CD4-positive, alpha-beta memory T cell (primary cell): ENCODE measurements at regions not wholly inside any gene's neighbourhood (a gene's known extent, or its start where the extent isn't known, plus 50 kb on each side); places are given as distances from the start of the nearest gene placed in this dataset.

Experiments
- CTCF ChIA-PET: fragments of 350-600 bp; sonication (Branson Sonifier 250); formaldehyde crosslinking; loops from one replicate; lab custom pipeline; 2021; ENCODE audit warnings: inconsistent platforms; ENCODE audit not compliant: partially characterized antibody; lab: Charles Lee
- POLR2A ChIA-PET: fragments of 350-600 bp; sonication (Branson Sonifier 250); formaldehyde crosslinking; loops from one replicate; lab custom pipeline; 2021; ENCODE audit not compliant: partially characterized antibody; lab: Charles Lee
- DNase-seq, 5 donors: peaks; one replicate each; pipeline versions ENCODE4 v3.0.0 to v3.0.0-alpha.2; 2020 to 2022; ENCODE audit warnings: mixed read lengths in 1 of 5
- H3K27ac ChIP-seq: one replicate; pipeline ENCODE4 v1.7.0; 2013; ENCODE audit warnings: low read depth, low read length
- H3K27me3 ChIP-seq: 2 replicates; pipeline ENCODE4 v1.7.0; 2013; ENCODE audit warnings: mild to moderate bottlenecking, low read length, moderate library complexity; ENCODE audit not compliant: insufficient read depth
- H3K36me3 ChIP-seq: 2 replicates; pipeline ENCODE4 v1.7.0; 2013; ENCODE audit warnings: mild to moderate bottlenecking, low read length, moderate library complexity; ENCODE audit not compliant: insufficient read depth
- H3K4me1 ChIP-seq: 2 replicates; pipeline ENCODE4 v1.7.0; 2013; ENCODE audit warnings: mild to moderate bottlenecking, low read length, moderate library complexity; ENCODE audit not compliant: insufficient read depth
- H3K4me3 ChIP-seq, 2 donors: one replicate each; pipeline ENCODE4 v1.7.0; 2013; ENCODE audit warnings: low read length in 2 of 2, mild to moderate bottlenecking in 1 of 2
- H3K9me3 ChIP-seq, 2 donors: one replicate each; pipeline ENCODE4 v1.7.0; 2013; ENCODE audit warnings: low read length in 2 of 2, control low read depth in 1 of 2; ENCODE audit not compliant: control insufficient read depth in 1 of 2
- H3K27ac Mint-ChIP-seq, 7 donors: one replicate each; pipeline ENCODE4 v1.8.0; 2020 to 2021; ENCODE audit warnings: mixed read lengths in 7 of 7, mild to moderate bottlenecking in 6 of 7, inconsistent platforms in 3 of 7, moderate library complexity in 3 of 7
- H3K27me3 Mint-ChIP-seq, 2 donors: one replicate each; pipeline ENCODE4 v1.8.0; 2020 to 2021; ENCODE audit warnings: mixed read lengths in 2 of 2
- H3K36me3 Mint-ChIP-seq, 2 donors: one replicate each; pipeline ENCODE4 v1.8.0; 2020 to 2021; ENCODE audit warnings: mixed read lengths in 2 of 2, inconsistent platforms in 1 of 2, mild to moderate bottlenecking in 1 of 2
- H3K4me1 Mint-ChIP-seq, 4 donors: one replicate each; pipeline ENCODE4 v1.8.0; 2020 to 2021; ENCODE audit warnings: mixed read lengths in 4 of 4, mild to moderate bottlenecking in 1 of 4
- H3K4me3 Mint-ChIP-seq, 8 donors: one replicate each; pipeline ENCODE4 v1.8.0; 2020 to 2021; ENCODE audit warnings: mixed read lengths in 8 of 8, mild to moderate bottlenecking in 7 of 8, moderate library complexity in 6 of 8, inconsistent platforms in 3 of 8
- H3K9me3 Mint-ChIP-seq, 8 donors: one replicate each; pipeline ENCODE4 v1.8.0; 2020 to 2021; ENCODE audit warnings: mixed read lengths in 8 of 8, mild to moderate bottlenecking in 5 of 8, inconsistent platforms in 3 of 8, moderate library complexity in 1 of 8
- intact Hi-C: fragments of 100-400 bp; cut with micrococcal nuclease; formaldehyde crosslinking; loops from one replicate; pipeline ENCODE4 v1.15.1; 2023

- no peaks in the 10 kb centered on the region for H3K36me3 ChIP-seq
- H3K27me3 ChIP-seq = no peaks in the 10 kb centered on the region
- ChIA-PET CTCF (no interaction called here), POLR2A (no interaction called here)
- H3K36me3 Mint-ChIP-seq = no peaks in the 10 kb centered on the region
- peaks cover 1 to 5% of the 10 kb centered on the region in 2 donors for H3K27me3 Mint-ChIP-seq
- H3K9me3 Mint-ChIP-seq = no peaks in the 10 kb centered on the region
- intact Hi-C loops = no loop called here
- no peak for DNase-seq
- H3K4me1 ChIP-seq = no peaks in the 10 kb centered on the region
- H3K4me3 ChIP-seq = no peak overlapping the region
- H3K4me1 Mint-ChIP-seq = no peaks in the 10 kb centered on the region
- no peak overlapping the region for H3K4me3 Mint-ChIP-seq
- H3K9me3 ChIP-seq = no peaks in the 10 kb centered on the region
- no peak overlapping the region for H3K27ac ChIP-seq
- no peak overlapping the region for H3K27ac Mint-ChIP-seq
These were observed 177.1 kb downstream of the ARL4A start for GRCh38 chr7:12864470-12865046.

- H3K27me3 Mint-ChIP-seq = peaks cover 1 to 5% of the 10 kb centered on the region in 2 donors
- Histone ChIP-seq H3K36me3 (no peaks in the 10 kb centered on the region), H3K4me3 (no peak overlapping the region), H3K27ac (no peak overlapping the region), H3K27me3 (no peaks in the 10 kb centered on the region), H3K9me3 (no peaks in the 10 kb centered on the region), H3K4me1 (no peaks in the 10 kb centered on the region)
- H3K4me1 Mint-ChIP-seq = no peaks in the 10 kb centered on the region
- intact Hi-C loops = no loop called here
- H3K4me3 Mint-ChIP-seq = no peak overlapping the region
- H3K27ac Mint-ChIP-seq = no peak overlapping the region
- no peak for DNase-seq
- H3K9me3 Mint-ChIP-seq = no peaks in the 10 kb centered on the region
- no peaks in the 10 kb centered on the region for H3K36me3 Mint-ChIP-seq
- CTCF ChIA-PET = interaction anchor here (1.5 kb wide), 1 partner anchor 179 kb away, joined by 3 read pairs; no protein-coding TSS in a partner anchor
- POLR2A ChIA-PET = interaction anchor here (0.5 kb wide), 1 partner anchor 96 kb away, joined by 3 read pairs; no protein-coding TSS in a partner anchor
These were observed 178.2 kb downstream of the ARL4A start for GRCh38 chr7:12865593-12865992.

- H3K9me3 Mint-ChIP-seq = no peaks in the 10 kb centered on the region
- Histone ChIP-seq H3K27me3 (no peaks in the 10 kb centered on the region), H3K4me1 (no peaks in the 10 kb centered on the region), H3K27ac (no peak overlapping the region), H3K36me3 (no peaks in the 10 kb centered on the region), H3K9me3 (no peaks in the 10 kb centered on the region), H3K4me3 (no peak overlapping the region)
- peaks cover 1 to 5% of the 10 kb centered on the region in 2 donors for H3K27me3 Mint-ChIP-seq
- ChIA-PET CTCF (interaction anchor here (1.5 kb wide), 1 partner anchor 180 kb away, joined by 3 read pairs; no protein-coding TSS in a partner anchor), POLR2A (no interaction called here)
- H3K36me3 Mint-ChIP-seq = no peaks in the 10 kb centered on the region
- DNase-seq = no peak
- H3K27ac Mint-ChIP-seq = no peak overlapping the region
- H3K4me3 Mint-ChIP-seq = no peak overlapping the region
- H3K4me1 Mint-ChIP-seq = no peaks in the 10 kb centered on the region
- intact Hi-C loops = no loop called here
These were observed 178.8 kb downstream of the ARL4A start for GRCh38 chr7:12866207-12866606.

- ChIA-PET CTCF (no interaction called here), POLR2A (no interaction called here)
- H3K36me3 Mint-ChIP-seq = no peaks in the 10 kb centered on the region
- intact Hi-C loops = no loop called here
- Histone ChIP-seq H3K4me1 (no peaks in the 10 kb centered on the region), H3K9me3 (no peaks in the 10 kb centered on the region), H3K36me3 (no peaks in the 10 kb centered on the region), H3K4me3 (no peak overlapping the region), H3K27me3 (no peaks in the 10 kb centered on the region), H3K27ac (no peak overlapping the region)
- DNase-seq = no peak
- H3K4me3 Mint-ChIP-seq = no peak overlapping the region
- peaks cover 3 to 4% of the 10 kb centered on the region in 2 donors for H3K27me3 Mint-ChIP-seq
- no peaks in the 10 kb centered on the region for H3K9me3 Mint-ChIP-seq
- no peak overlapping the region for H3K27ac Mint-ChIP-seq
- no peaks in the 10 kb centered on the region for H3K4me1 Mint-ChIP-seq
These were observed 180.6 kb downstream of the ARL4A start for GRCh38 chr7:12868027-12868426.

- H3K36me3 Mint-ChIP-seq = no peaks in the 10 kb centered on the region
- POLR2A ChIA-PET = no interaction called here
These were observed 182.8 kb downstream of the ARL4A start for GRCh38 chr7:12870219-12870618.

GRCh38 chr7:12872487-12872886 lies 185.1 kb downstream of the ARL4A start:
- intact Hi-C loops = no loop called here
- H3K27me3 ChIP-seq = no peaks in the 10 kb centered on the region
- no peak overlapping the region for H3K4me3 ChIP-seq
- no peaks in the 10 kb centered on the region for H3K36me3 Mint-ChIP-seq
- peaks cover 0 to 2% of the 10 kb centered on the region in 2 donors for H3K27me3 Mint-ChIP-seq
- CTCF ChIA-PET = no interaction called here
- no peak for DNase-seq
- H3K36me3 ChIP-seq = no peaks in the 10 kb centered on the region
- no peaks in the 10 kb centered on the region for H3K4me1 ChIP-seq
- no peak overlapping the region for H3K27ac ChIP-seq
- no peak overlapping the region for H3K27ac Mint-ChIP-seq
- no peaks in the 10 kb centered on the region for H3K9me3 ChIP-seq
- no peak overlapping the region for H3K4me3 Mint-ChIP-seq
- POLR2A ChIA-PET = no interaction called here
- H3K4me1 Mint-ChIP-seq = no peaks in the 10 kb centered on the region
- no peaks in the 10 kb centered on the region for H3K9me3 Mint-ChIP-seq

More at GRCh38 chr7:12870219-12870618, 182.8 kb downstream of the ARL4A start:
- no peak for DNase-seq
- Mint-ChIP-seq H3K4me3 (no peak overlapping the region), H3K4me1 (no peaks in the 10 kb centered on the region), H3K27me3 (peaks cover 2 to 3% of the 10 kb centered on the region in 2 donors), H3K27ac (no peak overlapping the region), H3K9me3 (no peaks in the 10 kb centered on the region)
- Histone ChIP-seq H3K36me3 (no peaks in the 10 kb centered on the region), H3K27ac (no peak overlapping the region), H3K27me3 (no peaks in the 10 kb centered on the region), H3K4me3 (no peak overlapping the region), H3K9me3 (no peaks in the 10 kb centered on the region), H3K4me1 (no peaks in the 10 kb centered on the region)
- CTCF ChIA-PET = no interaction called here
- intact Hi-C loops = no loop called here

GRCh38 chr7:12873571-12873970 lies 186.1 kb downstream of the ARL4A start:
- Mint-ChIP-seq H3K4me3 (no peak overlapping the region), H3K9me3 (no peaks in the 10 kb centered on the region), H3K36me3 (no peaks in the 10 kb centered on the region), H3K27me3 (peaks cover 0 to 2% of the 10 kb centered on the region in 2 donors), H3K4me1 (no peaks in the 10 kb centered on the region), H3K27ac (no peak overlapping the region)
- DNase-seq = no peak
- CTCF ChIA-PET = interaction anchor here (1.1 kb wide), 1 partner anchor 9 kb away, joined by 3 read pairs; no protein-coding TSS in a partner anchor
- no peak overlapping the region for H3K4me3 ChIP-seq
- H3K9me3 ChIP-seq = no peaks in the 10 kb centered on the region
- intact Hi-C loops = no loop called here
- H3K36me3 ChIP-seq = no peaks in the 10 kb centered on the region
- H3K27ac ChIP-seq = no peak overlapping the region
- POLR2A ChIA-PET = no interaction called here
- no peaks in the 10 kb centered on the region for H3K4me1 ChIP-seq
- no peaks in the 10 kb centered on the region for H3K27me3 ChIP-seq
